Naive thymus-derived CD4-positive, alpha-beta T cell (primary cell): ENCODE measurements at regions not wholly inside any gene's neighbourhood (a gene's known extent, or its start where the extent isn't known, plus 50 kb on each side); places are given as distances from the start of the nearest gene placed in this dataset.

Source experiments
- ATAC-seq: fragments of 150-1000 bp; cut with Tn5 transposase; 2 replicates; pipeline ENCODE4 v1.10.0; 2021; ENCODE audit warnings: mild to moderate bottlenecking, moderate library complexity
- CTCF ChIA-PET: fragments of 350-600 bp; sonication (Branson Sonifier 250); formaldehyde crosslinking; loops from one replicate; lab custom pipeline; 2021; ENCODE audit warnings: antibody characterized with exemption; lab: Charles Lee
- POLR2A ChIA-PET: fragments of 350-600 bp; sonication (Branson Sonifier 250); formaldehyde crosslinking; loops from one replicate; lab custom pipeline; 2021; ENCODE audit warnings: antibody characterized with exemption, inconsistent platforms; lab: Charles Lee
- DNase-seq, 9 donors: peaks; one replicate each; pipeline versions ENCODE4 v3.0.0 to v3.0.0-alpha.2; 2020 to 2022; ENCODE audit warnings: mixed read lengths in 1 of 9
- H3K27ac ChIP-seq: one replicate; pipeline ENCODE4 v1.7.0; 2013; ENCODE audit warnings: mild to moderate bottlenecking, low read depth, low read length, moderate library complexity
- H3K27me3 ChIP-seq, 2 donors: one replicate each; pipeline ENCODE4 v1.7.0; 2013; ENCODE audit warnings: low read length in 2 of 2, mild to moderate bottlenecking in 2 of 2, moderate library complexity in 2 of 2; ENCODE audit not compliant: control insufficient read depth in 2 of 2, insufficient read depth in 2 of 2
- H3K36me3 ChIP-seq, 3 experiments: 1 replicate in 2 of 3; 2 replicates in 1 of 3; pipeline ENCODE4 v1.7.0; 2013; ENCODE audit warnings: low read length in 3 of 3, mild to moderate bottlenecking in 3 of 3, moderate library complexity in 1 of 3; ENCODE audit not compliant: insufficient read depth in 3 of 3, control insufficient read depth in 2 of 3
- H3K4me1 ChIP-seq, 2 donors: one replicate each; pipeline ENCODE4 v1.7.0; 2013; ENCODE audit warnings: low read length in 2 of 2, mild to moderate bottlenecking in 2 of 2, moderate library complexity in 1 of 2; ENCODE audit not compliant: control insufficient read depth in 2 of 2, insufficient read depth in 2 of 2
- H3K4me3 ChIP-seq: 2 replicates; pipeline ENCODE4 v1.7.0; 2013; ENCODE audit warnings: mild to moderate bottlenecking, low read length
- H3K9me3 ChIP-seq, 3 experiments: 1 replicate in 2 of 3; 2 replicates in 1 of 3; pipeline ENCODE4 v1.7.0; 2013; ENCODE audit warnings: low read length in 3 of 3; ENCODE audit not compliant: control insufficient read depth in 2 of 3
- H3K27ac Mint-ChIP-seq, 9 donors: one replicate each; pipeline ENCODE4 v1.8.0; 2020 to 2022; ENCODE audit warnings: mixed read lengths in 9 of 9, mild to moderate bottlenecking in 8 of 9, moderate library complexity in 5 of 9, inconsistent platforms in 2 of 9
- H3K27me3 Mint-ChIP-seq, 5 donors: one replicate each; pipeline ENCODE4 v1.8.0; 2021 to 2022; ENCODE audit warnings: mixed read lengths in 5 of 5, mild to moderate bottlenecking in 1 of 5
- H3K36me3 Mint-ChIP-seq, 5 donors: one replicate each; pipeline ENCODE4 v1.8.0; 2020 to 2022; ENCODE audit warnings: mixed read lengths in 5 of 5, mild to moderate bottlenecking in 3 of 5, inconsistent platforms in 1 of 5
- H3K4me1 Mint-ChIP-seq, 7 donors: one replicate each; pipeline ENCODE4 v1.8.0; 2020 to 2022; ENCODE audit warnings: mixed read lengths in 7 of 7, mild to moderate bottlenecking in 3 of 7, inconsistent platforms in 1 of 7
- H3K4me3 Mint-ChIP-seq, 10 donors: one replicate each; pipeline ENCODE4 v1.8.0; 2020 to 2022; ENCODE audit warnings: mild to moderate bottlenecking in 10 of 10, mixed read lengths in 10 of 10, moderate library complexity in 6 of 10, inconsistent platforms in 2 of 10
- H3K9me3 Mint-ChIP-seq, 11 donors: one replicate each; pipeline ENCODE4 v1.8.0; 2020 to 2022; ENCODE audit warnings: mixed read lengths in 11 of 11, mild to moderate bottlenecking in 4 of 11, inconsistent platforms in 1 of 11, moderate library complexity in 1 of 11
- intact Hi-C, 2 donors: fragments of 100-400 bp; cut with micrococcal nuclease; formaldehyde crosslinking; loops; one replicate each; pipeline ENCODE4 v1.15.1; 2023

- Mint-ChIP-seq H3K4me1 (peaks cover 0 to 4% (median 0%) of the 10 kb centered on the region in 7 donors), H3K27me3 (peaks cover 0 to 6% (median 5%) of the 10 kb centered on the region in 5 donors), H3K9me3 (peaks cover 0 to 43% (median 16%) of the 10 kb centered on the region in 11 donors), H3K4me3 (peak overlapping the region in 5 of 10 donors; percentile 18 to 47 (median 23)), H3K27ac (no peak overlapping the region), H3K36me3 (peaks cover 4 to 8% (median 5%) of the 10 kb centered on the region in 5 donors)
- H3K36me3 ChIP-seq, result no peaks in the 10 kb centered on the region
- DNase-seq, result no peak
- ChIA-PET POLR2A (no interaction called here), CTCF (interaction anchor here (0.6 kb wide), 2 partner anchors 306 to 858 kb away, joined by 3 to 5 read pairs; no protein-coding TSS in a partner anchor)
- H3K9me3 ChIP-seq, result peaks cover 0 to 31% (median 0%) of the 10 kb centered on the region in 3 experiments
- intact Hi-C loops, result no loop called here
- H3K4me3 ChIP-seq, result no peak overlapping the region
- no peaks in the 10 kb centered on the region for H3K4me1 ChIP-seq
- no peak overlapping the region for H3K27ac ChIP-seq
- no peaks in the 10 kb centered on the region for H3K27me3 ChIP-seq
- no peak for ATAC-seq
These were observed 67.2 kb upstream of the ZNF527 start for GRCh38 chr19:37303591-37304171.

- no peak overlapping the region for H3K4me3 ChIP-seq
- no peak for DNase-seq
- POLR2A ChIA-PET, result no interaction called here
- Mint-ChIP-seq H3K27ac (no peak overlapping the region), H3K4me3 (peak overlapping the region in 3 of 10 donors; percentile 18 to 47 (median 23)), H3K27me3 (peaks cover 0 to 6% (median 5%) of the 10 kb centered on the region in 5 donors), H3K9me3 (peaks cover 0 to 43% (median 18%) of the 10 kb centered on the region in 11 donors), H3K4me1 (peaks cover 0 to 4% (median 0%) of the 10 kb centered on the region in 7 donors), H3K36me3 (peaks cover 4 to 8% (median 5%) of the 10 kb centered on the region in 5 donors)
- H3K9me3 ChIP-seq, result peaks cover 0 to 31% (median 0%) of the 10 kb centered on the region in 3 experiments
- no peaks in the 10 kb centered on the region for H3K27me3 ChIP-seq
- ATAC-seq, result no peak
- CTCF ChIA-PET, result interaction anchor here (0.6 kb wide), 2 partner anchors 306 to 858 kb away, joined by 3 to 5 read pairs; no protein-coding TSS in a partner anchor
- intact Hi-C loops, result no loop called here
- no peak overlapping the region for H3K27ac ChIP-seq
- no peaks in the 10 kb centered on the region for H3K36me3 ChIP-seq
- no peaks in the 10 kb centered on the region for H3K4me1 ChIP-seq
These were observed 66.6 kb upstream of the ZNF527 start for GRCh38 chr19:37304190-37304883.

GRCh38 chr19:37304884-37305255, 66.0 kb upstream of the ZNF527 start:
- H3K27ac Mint-ChIP-seq, result no peak overlapping the region
- ChIA-PET POLR2A (no interaction called here), CTCF (no interaction called here)
- no peak overlapping the region for H3K4me3 Mint-ChIP-seq
- Histone ChIP-seq H3K4me3 (no peak overlapping the region), H3K27ac (no peak overlapping the region), H3K36me3 (no peaks in the 10 kb centered on the region), H3K4me1 (no peaks in the 10 kb centered on the region), H3K9me3 (peaks cover 0 to 31% (median 0%) of the 10 kb centered on the region in 3 experiments), H3K27me3 (no peaks in the 10 kb centered on the region)
- H3K27me3 Mint-ChIP-seq, result peaks cover 0 to 8% (median 5%) of the 10 kb centered on the region in 5 donors
- peaks cover 0 to 6% (median 0%) of the 10 kb centered on the region in 7 donors for H3K4me1 Mint-ChIP-seq
- DNase-seq (no peak), ATAC-seq (no peak)
- intact Hi-C loops, result no loop called here
- peaks cover 0 to 44% (median 18%) of the 10 kb centered on the region in 11 donors for H3K9me3 Mint-ChIP-seq
- peaks cover 4 to 8% (median 5%) of the 10 kb centered on the region in 5 donors for H3K36me3 Mint-ChIP-seq

GRCh38 chr19:37306383-37306963, 64.4 kb upstream of the ZNF527 start:
- peaks cover 0 to 53% (median 20%) of the 10 kb centered on the region in 11 donors for H3K9me3 Mint-ChIP-seq
- H3K4me3 ChIP-seq, result no peak overlapping the region
- POLR2A ChIA-PET, result no interaction called here
- H3K27ac ChIP-seq, result no peak overlapping the region
- H3K4me1 Mint-ChIP-seq, result peaks cover 0 to 8% (median 0%) of the 10 kb centered on the region in 7 donors
- no peak overlapping the region for H3K27ac Mint-ChIP-seq
- H3K9me3 ChIP-seq, result peaks cover 0 to 31% (median 0%) of the 10 kb centered on the region in 3 experiments
- H3K4me3 Mint-ChIP-seq, result no peak overlapping the region
- DNase-seq (no peak), ATAC-seq (no peak)
- H3K27me3 Mint-ChIP-seq, result peaks cover 0 to 18% (median 8%) of the 10 kb centered on the region in 5 donors
- H3K36me3 Mint-ChIP-seq, result peaks cover 4 to 8% (median 5%) of the 10 kb centered on the region in 5 donors
- no peaks in the 10 kb centered on the region for H3K36me3 ChIP-seq
- intact Hi-C loops, result no loop called here
- CTCF ChIA-PET, result no interaction called here
- no peaks in the 10 kb centered on the region for H3K27me3 ChIP-seq
- no peaks in the 10 kb centered on the region for H3K4me1 ChIP-seq

GRCh38 chr19:37309834-37310575, 60.9 kb upstream of the ZNF527 start:
- no peaks in the 10 kb centered on the region for H3K27me3 ChIP-seq
- peaks cover 0 to 5% of the 10 kb centered on the region in 2 donors for H3K4me1 ChIP-seq
- ChIA-PET CTCF (no interaction called here), POLR2A (interaction anchor here (0.6 kb wide), 1 partner anchor 478 kb away, joined by 3 read pairs; no protein-coding TSS in a partner anchor)
- ATAC-seq, result peak; percentile 36
- Mint-ChIP-seq H3K9me3 (peaks cover 6 to 65% (median 22%) of the 10 kb centered on the region in 11 donors), H3K27ac (peak overlapping the region in 1 of 9 donors; percentile 28), H3K4me1 (peaks cover 0 to 21% (median 13%) of the 10 kb centered on the region in 7 donors), H3K36me3 (peaks cover 4 to 12% (median 8%) of the 10 kb centered on the region in 5 donors), H3K27me3 (peaks cover 0 to 27% (median 19%) of the 10 kb centered on the region in 5 donors), H3K4me3 (no peak overlapping the region)
- peak in 3 of 9 donors; percentile 18 to 38 (median 32) for DNase-seq
- H3K36me3 ChIP-seq, result no peaks in the 10 kb centered on the region
- no peak overlapping the region for H3K27ac ChIP-seq
- intact Hi-C loops, result loop anchor here (10.0 kb wide), 5 partner anchors 395 to 1095 kb away; partner anchors contain the start of genes ZNF850 (in 2 of the 2), ZNF146 (in 1 of the 2), ZNF565 (in 1 of the 2) and ZNF566 (in 1 of the 2)
- no peak overlapping the region for H3K4me3 ChIP-seq
- peaks cover 0 to 15% (median 0%) of the 10 kb centered on the region in 3 experiments for H3K9me3 ChIP-seq
